GM18873 (cell line): ENCODE measurements at regions not wholly inside any gene's neighbourhood (a gene's known extent, or its start where the extent isn't known, plus 50 kb on each side); places are given as distances from the start of the nearest gene placed in this dataset.
A peak's percentile ranks its signal among the peaks of the same experiment; 100 is the strongest.
"Not testable (repeated sequence)": the region's sequence is repeated elsewhere in the genome, so short reads cannot be mapped to it uniquely, and the experiment has no call there.

Experiments used
- ATAC-seq: cut with Tn5 transposase; IDR thresholded peaks from one replicate; pipeline ENCODE4 v1.9.1; 2021; ENCODE audit warnings: mild to moderate bottlenecking, moderate library complexity, moderate number of reproducible peaks; ENCODE audit not compliant: unreplicated experiment, low FRiP score

DNA sequence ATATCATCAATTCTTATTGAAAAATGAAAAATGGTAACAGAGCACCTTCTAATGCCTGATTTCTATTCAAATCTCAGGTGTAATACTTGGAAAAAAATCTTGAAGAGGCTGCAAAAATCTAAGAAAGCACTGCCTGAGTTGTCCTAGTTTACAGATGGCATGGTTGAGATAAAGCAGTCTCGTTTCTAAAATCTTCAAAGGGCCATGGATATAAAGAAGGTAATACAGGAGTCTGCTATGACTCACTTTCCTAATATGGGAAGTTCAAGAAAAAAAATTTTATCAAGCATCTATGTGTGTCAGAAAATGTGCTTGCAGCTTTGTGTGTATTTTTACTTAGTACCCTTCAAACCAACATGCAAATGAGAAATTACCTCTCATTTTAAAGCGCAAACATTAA is 163.3 kb downstream of the DMAC1 start:
- ATAC-seq = no peak

DNA sequence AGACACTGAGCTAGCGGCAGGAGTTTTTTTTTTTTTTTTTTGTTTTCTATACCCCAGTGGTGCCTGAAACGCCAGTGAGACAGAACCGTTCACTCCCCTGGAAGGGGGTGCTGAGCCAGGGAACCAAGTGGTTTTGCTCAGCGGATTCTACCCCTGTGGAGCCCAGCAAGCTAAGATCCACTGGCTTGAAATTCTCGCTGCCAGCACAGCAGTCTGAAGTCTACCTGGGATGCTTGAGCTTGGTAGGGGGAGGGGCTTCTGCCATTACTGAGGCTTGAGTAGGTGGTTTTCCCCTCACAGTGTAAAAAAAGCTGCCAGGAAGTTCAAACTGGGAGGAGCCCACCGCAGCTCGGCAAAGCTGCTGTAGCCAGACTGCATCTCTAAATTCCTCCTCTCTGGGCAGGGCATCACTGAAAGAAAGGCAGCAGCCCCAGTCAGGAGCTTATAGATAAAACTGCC is 173.0 kb downstream of the DMAC1 start:
- ATAC-seq = not testable (repeated sequence)

DNA sequence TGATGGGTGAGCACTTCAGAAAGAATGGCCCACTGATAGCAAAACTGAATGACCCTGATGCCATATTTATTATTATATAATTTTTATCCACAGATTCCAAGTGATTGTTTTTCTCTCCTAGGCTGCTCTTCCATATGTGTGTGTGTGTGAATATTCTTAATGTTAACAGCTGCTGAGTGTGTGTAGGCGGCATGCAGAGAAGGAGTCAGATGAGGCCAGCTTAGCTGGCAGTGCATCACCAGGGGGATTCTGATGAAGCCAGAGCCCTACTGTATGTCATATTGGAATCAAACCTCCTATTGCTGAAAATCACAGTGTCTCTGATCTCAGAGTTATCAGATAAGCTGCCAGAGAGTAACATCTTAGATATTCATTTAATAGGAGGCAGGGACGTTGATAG is 177.1 kb downstream of the DMAC1 start:
- no peak for ATAC-seq

DNA sequence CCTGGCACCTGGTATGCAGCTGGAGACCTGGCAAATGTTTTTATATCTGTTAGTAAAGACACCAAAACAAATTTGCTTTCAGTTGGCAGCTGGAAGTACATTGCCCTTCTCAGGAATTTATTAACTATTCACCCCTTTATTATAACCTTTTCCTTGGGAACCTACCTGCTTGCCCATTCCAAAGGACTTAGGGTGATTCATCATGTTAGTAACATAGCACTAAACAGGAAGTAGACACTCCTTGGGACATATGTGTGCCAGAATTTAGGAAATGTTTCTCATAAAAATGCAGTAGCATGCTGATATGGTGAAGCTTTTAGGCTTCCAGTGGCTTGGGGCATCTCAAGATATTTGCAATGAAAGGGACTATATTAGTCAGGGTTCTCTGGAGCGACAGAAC is 184.2 kb downstream of the DMAC1 start:
- no peak for ATAC-seq

DNA sequence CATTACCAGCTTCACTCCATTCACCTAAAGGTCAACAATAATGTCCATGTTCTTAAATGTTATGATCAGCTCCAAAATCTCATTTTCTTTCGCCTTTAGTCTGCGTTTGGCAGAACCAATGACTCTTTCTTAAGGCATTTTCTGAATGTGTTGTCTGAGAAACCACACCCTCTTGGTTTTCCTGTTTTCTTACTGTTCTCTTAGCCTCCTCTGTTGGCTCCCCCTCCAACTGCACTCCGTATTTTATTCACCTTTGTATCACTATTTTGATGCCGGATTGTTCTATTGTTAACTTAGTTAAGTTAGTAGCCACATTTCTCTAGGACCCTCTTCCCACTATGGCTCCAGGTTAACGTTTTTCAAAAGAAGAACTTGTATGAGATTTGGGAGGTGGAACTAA is 185.6 kb downstream of the DMAC1 start:
- no peak for ATAC-seq

DNA sequence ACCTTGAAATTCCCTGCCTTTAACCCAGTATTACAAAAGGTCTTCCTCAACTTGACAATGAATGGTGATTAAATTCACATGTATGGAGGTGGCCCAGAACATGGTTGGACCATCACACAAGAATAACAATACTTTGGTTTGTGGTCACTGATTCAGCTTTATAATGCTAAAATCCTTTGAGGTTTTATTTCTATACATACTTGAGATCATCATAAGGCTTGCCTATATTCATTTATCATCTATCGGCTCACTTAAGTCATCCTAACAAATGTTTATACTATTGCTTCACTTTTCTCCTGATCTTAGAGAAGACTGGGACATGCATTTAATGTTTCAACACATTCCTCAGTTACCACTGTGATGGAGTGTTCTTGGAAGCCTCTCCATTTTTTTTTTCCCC is 191.3 kb downstream of the DMAC1 start:
- ATAC-seq = no peak

DNA sequence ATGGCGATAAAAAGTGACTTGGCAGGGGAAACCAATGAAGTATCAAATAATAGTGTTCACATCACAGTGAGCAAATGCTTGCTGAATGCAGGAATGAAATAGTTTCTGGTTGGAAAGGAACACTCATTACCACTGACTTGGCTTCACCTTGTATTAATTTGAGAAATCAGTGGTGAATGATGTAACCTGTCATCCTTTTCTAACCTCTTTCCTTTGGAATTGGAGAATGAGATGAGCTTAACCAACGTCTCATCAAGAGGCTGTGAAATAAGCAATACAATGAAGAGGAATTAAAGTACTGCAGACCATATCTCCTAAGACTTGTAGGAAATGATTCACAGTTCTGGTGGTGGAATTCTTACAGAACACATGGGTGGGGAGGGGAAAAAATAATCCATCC is 192.2 kb downstream of the DMAC1 start:
- no peak for ATAC-seq

DNA sequence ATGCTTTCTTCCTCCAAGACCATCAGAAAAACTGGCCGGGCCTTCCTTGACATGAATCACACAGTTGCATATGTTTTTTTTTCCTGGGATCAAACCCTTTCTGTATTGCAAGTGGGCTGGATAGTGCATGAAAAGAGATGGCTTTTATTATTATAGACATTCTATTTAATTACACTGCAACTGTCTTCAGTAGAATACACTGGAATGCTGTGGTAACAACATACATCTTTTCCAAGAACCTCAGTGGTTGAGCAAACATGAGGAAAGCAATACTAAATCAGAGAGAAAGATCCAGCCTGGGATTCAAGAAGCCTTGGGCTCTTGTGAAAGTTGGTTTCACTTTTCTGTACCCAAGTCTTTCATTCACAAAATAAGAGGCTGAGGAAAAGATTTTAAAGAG is 193.0 kb downstream of the DMAC1 start:
- ATAC-seq = no peak

DNA sequence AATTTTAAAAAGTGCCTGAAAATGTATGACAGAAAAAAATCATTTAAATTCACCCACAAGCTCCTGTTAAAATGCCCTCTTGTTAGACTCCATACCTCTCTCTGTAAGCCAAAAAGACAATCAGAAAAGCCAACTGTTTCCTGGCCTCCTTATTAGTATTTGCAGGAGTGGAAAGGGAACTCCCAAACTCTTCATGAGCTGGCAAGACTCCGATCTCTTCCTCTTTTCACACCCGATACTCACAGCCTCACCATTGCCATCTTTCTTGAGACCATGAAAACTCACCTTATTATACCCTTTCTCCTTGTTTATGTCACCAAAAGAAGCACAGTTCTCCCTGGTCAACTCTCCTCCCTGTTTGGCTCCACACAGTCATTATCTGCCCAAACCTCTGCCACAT is 197.8 kb downstream of the DMAC1 start:
- ATAC-seq = no peak

DNA sequence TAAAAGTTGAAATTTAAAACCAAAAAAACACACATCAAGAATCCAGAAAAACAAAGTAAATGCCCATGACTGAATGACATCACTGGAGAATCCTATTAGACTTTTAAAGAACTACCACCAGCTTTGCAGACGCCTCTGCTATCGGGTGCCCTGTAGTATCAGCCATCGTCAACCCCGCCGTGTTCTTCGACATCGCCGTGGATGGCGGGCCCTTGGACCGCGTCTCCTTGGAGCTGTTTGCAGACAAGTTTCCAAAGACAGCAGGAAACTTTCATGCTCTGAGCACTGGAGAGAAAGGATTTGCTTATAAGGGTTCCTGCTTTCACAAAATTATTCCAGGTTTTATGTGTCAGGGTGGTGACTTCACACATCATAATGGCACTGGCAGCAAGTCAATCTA is 201.9 kb downstream of the DMAC1 start:
- ATAC-seq = no peak

DNA sequence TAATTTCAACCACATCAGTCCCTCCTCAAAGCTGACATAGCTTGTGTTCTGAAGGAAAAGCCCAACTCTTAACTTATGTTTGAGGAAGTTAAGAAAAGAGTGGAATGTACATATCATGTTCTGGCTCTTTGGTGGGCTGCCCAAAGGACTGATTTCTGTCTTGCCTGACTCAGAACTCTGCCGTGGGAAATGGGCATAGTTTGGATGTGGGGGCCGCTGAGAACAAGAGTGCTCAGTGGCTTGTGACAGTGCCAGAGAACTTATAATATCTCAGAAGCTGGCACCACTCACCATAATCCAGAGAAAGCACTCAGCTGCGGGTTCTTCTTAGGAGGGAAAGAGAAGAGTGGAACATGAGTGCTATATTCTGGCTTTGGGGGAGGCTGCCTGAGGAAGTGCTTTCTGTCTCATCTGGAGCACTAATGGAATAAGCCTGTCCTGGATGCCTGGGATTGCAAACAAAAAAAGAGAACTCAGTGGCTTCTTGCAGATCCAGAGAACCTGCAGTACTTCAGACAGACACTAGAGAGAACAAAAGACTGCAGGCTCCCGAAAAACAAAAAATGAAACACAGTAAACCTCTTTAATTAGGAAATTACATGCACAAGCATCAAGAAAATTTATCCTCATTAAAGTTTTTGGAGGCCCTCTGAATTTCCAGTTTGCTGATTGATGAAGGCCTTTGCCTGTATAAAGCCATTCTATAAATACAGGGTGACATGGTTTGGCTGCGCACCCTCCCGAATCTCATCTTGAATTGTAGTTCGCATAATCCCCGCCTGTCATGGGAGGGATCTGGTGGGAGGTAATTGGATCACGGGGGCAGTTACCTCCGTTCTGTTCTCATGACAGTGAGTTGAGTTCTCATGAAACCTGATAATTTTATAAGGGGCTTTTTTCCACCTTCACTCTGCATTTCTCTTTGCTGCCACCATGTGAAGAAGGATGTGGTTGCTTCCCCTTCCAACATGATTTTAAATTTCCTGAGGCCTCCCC is 207.0 kb downstream of the DMAC1 start:
- ATAC-seq = no peak

DNA sequence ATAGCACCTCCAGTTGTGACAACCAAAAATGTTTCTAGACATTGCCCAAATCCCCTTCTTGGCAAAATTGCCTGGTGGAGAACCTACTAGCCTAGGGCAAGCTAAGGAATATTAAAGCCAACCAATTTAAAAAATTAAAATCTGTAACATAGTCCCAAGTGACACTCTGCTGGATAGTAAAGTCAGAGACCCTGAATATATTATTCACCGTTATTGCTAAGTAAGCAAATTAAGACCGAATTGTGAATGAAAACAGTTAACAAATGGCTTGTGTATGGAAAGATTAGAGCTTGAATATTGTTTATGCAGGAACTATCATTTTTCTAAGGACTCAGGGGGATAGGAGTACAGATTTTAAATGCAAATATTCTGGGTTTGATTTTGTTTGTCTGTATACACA is 208.1 kb downstream of the DMAC1 start:
- ATAC-seq = no peak

DNA sequence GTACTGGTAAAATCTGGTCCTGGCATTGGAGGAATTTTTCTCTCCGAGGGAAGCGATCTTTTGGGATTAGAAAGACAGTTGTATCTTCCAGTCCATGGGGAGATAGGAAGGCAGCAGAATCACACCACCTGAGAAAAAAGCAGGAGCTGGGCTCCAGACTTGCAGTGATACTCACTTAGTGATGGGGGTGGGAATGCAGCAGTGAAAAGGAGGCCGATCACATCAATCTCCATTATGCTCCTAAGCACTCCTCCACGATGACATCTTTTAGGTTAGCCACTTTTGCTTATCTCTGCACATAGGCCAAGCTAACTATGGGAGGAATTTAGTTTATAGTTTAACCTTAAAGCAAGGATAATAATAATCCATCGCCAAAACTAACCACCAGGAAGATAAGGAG is 219.0 kb downstream of the DMAC1 start:
- ATAC-seq = no peak

DNA sequence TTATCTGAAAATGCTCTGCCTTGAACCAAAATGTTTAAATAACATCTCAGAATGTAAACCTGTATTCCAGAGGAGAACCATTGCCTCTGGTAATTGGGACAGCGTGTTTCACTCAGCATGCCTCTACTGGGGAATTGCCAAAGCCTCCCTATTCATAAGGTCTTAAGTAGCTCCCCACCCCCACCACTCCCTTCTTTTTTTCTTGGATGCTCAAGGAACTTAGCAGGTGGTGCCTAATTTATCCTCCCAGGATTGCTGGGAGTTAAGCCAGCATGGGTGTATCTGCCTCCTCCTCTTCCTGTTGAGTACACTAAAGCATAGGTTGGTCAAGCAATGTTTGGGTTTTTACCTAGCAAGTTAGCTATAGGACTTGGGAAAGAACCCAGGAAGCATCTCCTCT is 220.2 kb downstream of the DMAC1 start:
- ATAC-seq = no peak

DNA sequence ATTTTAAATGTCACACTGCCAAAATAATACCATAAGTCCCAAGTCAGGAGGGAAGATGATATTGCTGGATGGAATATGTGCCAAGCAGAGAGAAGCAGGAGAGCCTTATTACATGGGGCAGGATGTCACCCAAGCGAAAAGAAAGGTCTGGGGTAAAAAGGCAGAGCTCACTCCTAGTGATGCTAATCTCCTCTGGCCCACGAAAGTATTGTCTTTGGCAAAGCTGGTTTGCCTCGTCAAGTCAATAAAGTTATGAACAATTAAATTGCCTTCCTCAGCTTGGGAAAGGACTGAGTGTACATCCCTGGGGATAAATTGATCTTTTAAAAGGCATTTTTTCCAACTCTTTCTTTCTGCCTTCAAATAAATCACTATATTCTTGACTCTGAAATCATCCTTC is 220.6 kb downstream of the DMAC1 start:
- ATAC-seq = no peak

DNA sequence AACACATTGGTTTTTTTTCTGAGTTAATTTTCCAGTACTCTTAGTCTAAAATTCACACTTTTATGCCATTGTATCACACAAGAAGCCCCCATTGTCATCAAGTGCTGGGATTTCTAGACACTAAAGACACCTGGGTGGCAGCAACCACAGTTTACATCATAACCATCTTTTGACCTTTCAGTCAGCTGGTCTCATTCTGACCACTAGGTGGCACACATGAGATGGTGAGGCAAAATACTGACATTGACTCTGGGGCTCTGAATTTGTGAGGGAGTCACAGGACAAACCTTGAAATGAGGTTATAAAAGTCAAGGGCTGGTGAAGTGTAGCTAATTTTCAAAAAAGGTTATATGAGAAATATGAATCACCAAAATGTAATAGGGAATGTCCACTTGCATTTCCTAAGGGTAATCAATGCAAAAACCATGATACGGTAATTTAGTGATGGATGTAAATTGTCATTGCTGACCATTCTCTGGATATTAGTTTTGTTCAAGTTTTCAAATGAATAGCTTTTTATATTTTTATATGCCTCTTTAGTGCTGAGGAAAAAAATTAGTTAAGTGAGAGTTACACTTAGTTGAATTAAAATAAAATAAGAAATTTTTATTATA is 229.4 kb downstream of the DMAC1 start:
- ATAC-seq = peak; percentile 82

DNA sequence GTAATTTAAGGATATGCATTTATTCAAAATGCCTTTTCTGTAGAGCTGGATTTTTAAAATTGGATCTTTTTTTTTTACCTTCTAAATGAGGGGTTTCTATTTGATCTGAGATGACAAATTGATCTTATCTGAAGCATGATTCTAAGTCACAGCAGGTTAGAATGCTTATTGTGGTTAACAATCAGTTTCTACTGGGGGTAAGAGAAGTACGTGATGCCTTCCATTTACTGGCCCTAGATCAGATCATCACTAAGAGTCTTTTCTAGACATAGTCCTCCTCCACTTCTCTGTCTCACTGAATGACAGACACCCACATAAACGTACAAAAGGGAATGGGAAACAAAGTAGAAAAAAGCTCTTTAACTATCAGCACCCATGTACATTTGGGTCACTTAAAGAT is 231.9 kb downstream of the DMAC1 start:
- ATAC-seq = no peak

DNA sequence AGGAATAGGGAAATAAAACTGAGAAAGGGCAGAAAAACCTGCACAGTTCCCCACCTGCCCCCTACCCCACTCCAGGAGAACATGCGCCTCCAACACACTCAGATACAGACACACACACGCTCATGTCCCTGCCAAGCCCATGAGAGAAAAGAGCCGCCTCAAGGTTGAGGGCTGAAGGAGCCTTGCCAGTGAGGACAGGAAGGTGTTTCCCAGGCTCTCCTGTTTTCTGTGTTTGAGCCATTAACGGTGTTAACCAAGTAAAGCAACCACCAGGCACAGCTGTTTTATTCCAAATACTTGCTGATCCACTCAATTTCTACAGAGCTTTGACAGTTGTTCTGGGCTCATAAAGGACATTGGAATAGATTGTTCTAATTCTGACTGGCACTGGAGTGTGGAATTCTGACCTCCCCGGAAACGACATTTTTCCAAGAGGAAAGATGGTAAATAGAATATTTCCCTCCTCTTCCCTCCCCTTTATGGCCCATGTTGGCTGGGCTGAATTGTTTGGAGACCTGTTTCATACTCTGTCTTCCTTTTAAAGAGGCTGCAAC is 238.0 kb downstream of the DMAC1 start:
- ATAC-seq = no peak

DNA sequence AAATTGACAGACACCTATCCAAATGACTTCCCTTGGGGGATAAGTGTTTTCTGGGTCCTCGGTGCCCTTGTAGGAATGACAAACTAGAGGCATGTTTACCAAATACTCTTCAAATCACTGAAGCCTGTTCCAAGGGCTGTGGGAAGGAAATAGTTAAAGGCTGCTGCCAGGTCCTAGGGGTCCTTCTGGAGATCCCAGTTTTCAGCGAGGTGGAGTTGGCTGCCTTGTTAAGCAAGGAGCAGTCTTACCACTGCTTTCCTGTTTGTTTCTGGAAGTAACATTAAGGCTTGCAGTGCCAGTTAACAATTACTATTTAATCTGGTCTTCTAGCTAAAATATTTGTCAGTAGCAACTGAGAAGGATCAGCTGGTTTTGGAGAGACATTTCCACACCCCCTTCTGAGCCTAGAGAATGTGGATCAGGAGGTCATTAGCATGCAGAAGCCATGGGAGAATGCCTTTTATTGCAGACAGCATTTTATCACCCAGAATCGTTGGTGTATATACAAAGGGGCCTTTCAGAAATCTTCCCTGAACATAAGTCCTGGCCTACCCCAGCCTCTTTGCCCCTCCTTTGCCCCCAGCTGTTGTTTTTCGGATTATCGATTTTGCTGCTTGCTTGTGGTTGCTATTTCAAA is 238.8 kb downstream of the DMAC1 start:
- no peak for ATAC-seq

DNA sequence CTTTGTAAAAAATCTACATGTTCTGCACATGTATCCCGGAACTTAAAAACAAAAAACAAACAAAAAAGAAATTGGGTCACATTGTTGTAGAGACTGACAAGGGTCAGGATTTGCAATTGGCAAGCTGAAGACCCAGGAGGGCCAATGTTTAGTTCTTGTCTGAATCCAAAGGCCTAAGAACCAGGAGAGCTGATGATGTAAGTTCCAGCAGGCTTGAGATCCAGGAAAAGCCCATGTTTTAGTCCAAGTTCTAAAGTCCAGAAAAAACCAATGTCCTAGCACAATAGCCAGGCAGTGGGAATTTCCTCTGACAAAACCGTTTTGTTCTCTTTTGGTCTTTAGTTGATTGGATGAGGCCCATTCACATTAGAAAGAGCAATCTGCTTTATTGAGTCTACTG is 244.9 kb downstream of the DMAC1 start:
- no peak for ATAC-seq

DNA sequence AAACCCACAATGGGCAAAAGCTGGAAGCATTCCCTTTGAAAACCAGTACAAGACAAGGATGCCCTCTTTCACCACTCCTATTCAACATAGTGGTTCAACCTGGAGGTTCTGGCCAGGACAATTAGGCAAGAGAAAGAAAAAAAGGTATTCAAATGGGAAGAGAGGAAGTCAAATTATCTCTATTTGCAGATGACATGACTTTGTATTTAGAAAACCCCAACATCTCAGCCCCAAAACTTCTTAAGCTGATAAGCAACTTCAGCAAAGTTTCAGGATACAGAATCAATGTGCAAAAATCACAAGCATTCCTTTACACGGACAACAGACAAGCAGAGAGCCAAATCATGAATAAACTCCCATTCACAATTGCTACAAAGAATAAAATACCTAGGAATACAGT is 246.9 kb downstream of the DMAC1 start:
- not testable (repeated sequence) for ATAC-seq
